H1 (cell line): ENCODE measurements at regions not wholly inside any gene's neighbourhood (a gene's known extent, or its start where the extent isn't known, plus 50 kb on each side); places are given as distances from the start of the nearest gene placed in this dataset.
A peak's percentile ranks its signal among the peaks of the same experiment; 100 is the strongest.

Source experiments
- CTCF ChIA-PET: fragments of 300-600 bp; sonication (Branson Sonifier 250); formaldehyde crosslinking; loops from one replicate; lab custom pipeline; 2021; ENCODE audit not compliant: partially characterized antibody; lab: Charles Lee
- POLR2A ChIA-PET: fragments of 300-600 bp; sonication (Branson Sonifier 250); formaldehyde crosslinking; loops from one replicate; lab custom pipeline; 2021; ENCODE audit warnings: inconsistent platforms; ENCODE audit not compliant: partially characterized antibody; lab: Charles Lee
- DNase-seq, 2 experiments: peaks; one replicate each; pipeline versions ENCODE4 v3.0.0 to v3.0.0-alpha.2; 2010 to 2022; ENCODE audit warnings: low spot score in 2 of 2, low read depth in 1 of 2, mixed read lengths in 1 of 2
- FAIRE-seq: peaks from 2 replicates; lab custom pipeline; 2011; peaks lifted over from hg19 to GRCh38; lab: Jason Lieb, UNC
- H2AFZ ChIP-seq: 2 replicates; pipeline ENCODE4 v1.8.1; 2012; ENCODE audit warnings: low read length, inconsistent platforms
- H2AK5ac ChIP-seq: 2 replicates; pipeline ENCODE4 v1.6.1; 2013; ENCODE audit warnings: low read depth, low read length
- H2BK120ac ChIP-seq: replicated peaks from 2 replicates; pipeline ENCODE3; 2013; ENCODE audit warnings: low read depth, low read length, inconsistent platforms
- H2BK12ac ChIP-seq: 2 replicates; pipeline ENCODE4 v1.6.1; 2013; ENCODE audit warnings: low read depth, low read length
- H2BK15ac ChIP-seq: 2 replicates; pipeline ENCODE4 v1.6.1; 2013; ENCODE audit warnings: low read length
- H2BK20ac ChIP-seq: 2 replicates; pipeline ENCODE4 v1.6.1; 2013; ENCODE audit warnings: low read length
- H2BK5ac ChIP-seq: 2 replicates; pipeline ENCODE4 v1.6.1; 2013; ENCODE audit warnings: low read depth, low read length
- H3K14ac ChIP-seq: 2 replicates; pipeline ENCODE4 v1.6.1; 2013; ENCODE audit warnings: inconsistent platforms; ENCODE audit not compliant: insufficient read length
- H3K18ac ChIP-seq: 2 replicates; pipeline ENCODE4 v1.6.1; 2013; ENCODE audit warnings: low read length; ENCODE audit errors: extremely low read depth
- H3K23ac ChIP-seq: 2 replicates; pipeline ENCODE4 v1.6.1; 2013; ENCODE audit warnings: inconsistent platforms; ENCODE audit not compliant: insufficient read length
- H3K23me2 ChIP-seq: 2 replicates; pipeline ENCODE4 v1.6.1; 2013; ENCODE audit warnings: low read depth, low read length
- H3K27ac ChIP-seq: 2 replicates; pipeline ENCODE4 v1.6.1; 2011; ENCODE audit warnings: low read depth, low read length, inconsistent platforms
- H3K27me3 ChIP-seq, 4 experiments: replicated peaks in 1 of 4; 1 replicate in 1 of 4; 2 replicates in 3 of 4; pipeline versions ENCODE4 v1.6.1 to v1.8.1; 2011 to 2013; ENCODE audit warnings: low read length in 3 of 4, mild to moderate bottlenecking in 3 of 4, inconsistent platforms in 2 of 4, mixed read lengths in 2 of 4, moderate library complexity in 1 of 4; ENCODE audit not compliant: control insufficient read depth in 3 of 4, insufficient read depth in 3 of 4; ENCODE audit errors: extremely low read depth in 1 of 4
- H3K36me3 ChIP-seq, 4 experiments: 2 replicates each; pipeline versions ENCODE4 v1.6.1 to v1.8.1; 2011 to 2013; ENCODE audit warnings: mild to moderate bottlenecking in 4 of 4, low read length in 3 of 4, moderate library complexity in 2 of 4, control low read depth in 1 of 4, inconsistent platforms in 1 of 4; ENCODE audit not compliant: insufficient read depth in 4 of 4, control insufficient read depth in 2 of 4
- H3K4ac ChIP-seq: replicated peaks from 2 replicates; pipeline ENCODE3; 2013; ENCODE audit warnings: low read length, low read depth, mixed read lengths, inconsistent platforms; ENCODE audit not compliant: insufficient read length
- H3K4me1 ChIP-seq, 4 experiments: replicated peaks in 1 of 4; 1 replicate in 1 of 4; 2 replicates in 3 of 4; pipeline versions ENCODE4 v1.6.1 to v1.8.1; 2011 to 2013; ENCODE audit warnings: low read length in 3 of 4, inconsistent platforms in 2 of 4, mixed read lengths in 1 of 4; ENCODE audit not compliant: insufficient read depth in 4 of 4, control insufficient read depth in 3 of 4
- H3K4me2 ChIP-seq, 2 experiments: 2 replicates each; pipeline versions ENCODE4 v1.6.1 to v1.8.1; 2011 to 2013; ENCODE audit warnings: low read depth in 2 of 2, low read length in 2 of 2, control low read depth in 1 of 2, inconsistent platforms in 1 of 2, mild to moderate bottlenecking in 1 of 2; ENCODE audit not compliant: insufficient read depth in 1 of 2
- H3K4me3 ChIP-seq, 4 experiments: fragments of 200-600, 300-600 bp in 1 of 4; sonication (generic), shearing (Covaris generic), sonication (Bioruptor Twin) in 1 of 4; 2 replicates each; pipeline versions ENCODE4 v1.5.1 to v1.8.1; 2011 to 2016; ENCODE audit warnings: low read length in 4 of 4, low read depth in 3 of 4, control low read depth in 2 of 4, inconsistent platforms in 2 of 4, mild to moderate bottlenecking in 2 of 4, mixed read lengths in 1 of 4, moderate library complexity in 1 of 4; ENCODE audit not compliant: insufficient read depth in 2 of 4; ENCODE audit errors: extremely low read depth in 1 of 4
- H3K56ac ChIP-seq: replicated peaks from 2 replicates; pipeline ENCODE3; 2013; ENCODE audit warnings: low read depth, mild to moderate bottlenecking, mixed read lengths, low read length, inconsistent platforms; ENCODE audit not compliant: insufficient read length
- H3K79me1 ChIP-seq: 2 replicates; pipeline ENCODE4 v1.6.1; 2013; ENCODE audit warnings: low read depth, low read length, control low read depth
- H3K79me2 ChIP-seq, 2 experiments: 2 replicates each; pipeline versions ENCODE4 v1.6.1 to v1.8.1; 2012 to 2013; ENCODE audit warnings: low read length in 2 of 2, mild to moderate bottlenecking in 2 of 2, inconsistent platforms in 1 of 2; ENCODE audit not compliant: insufficient read depth in 2 of 2, control insufficient read depth in 1 of 2
- H3K9ac ChIP-seq, 4 experiments: replicated peaks in 1 of 4; 1 replicate in 1 of 4; 2 replicates in 3 of 4; pipeline versions ENCODE4 v1.6.1 to v1.8.1; 2011 to 2013; ENCODE audit warnings: low read depth in 3 of 4, low read length in 3 of 4, control low read depth in 2 of 4, mild to moderate bottlenecking in 2 of 4, moderate library complexity in 2 of 4, inconsistent platforms in 1 of 4; ENCODE audit errors: extremely low read depth in 1 of 4
- H3K9me3 ChIP-seq, 2 experiments: 2 replicates each; pipeline versions ENCODE4 v1.6.1 to v1.8.1; 2012 to 2013; ENCODE audit warnings: mild to moderate bottlenecking in 2 of 2, moderate library complexity in 2 of 2, control low read depth in 1 of 2, inconsistent platforms in 1 of 2, low read depth in 1 of 2, low read length in 1 of 2, mixed read lengths in 1 of 2; ENCODE audit not compliant: insufficient read depth in 2 of 2
- H4K20me1 ChIP-seq, 2 experiments: replicated peaks in 1 of 2; 2 replicates each; pipeline versions ENCODE3 to v1.8.1; 2011 to 2013; ENCODE audit warnings: inconsistent platforms in 2 of 2, low read length in 2 of 2, mild to moderate bottlenecking in 1 of 2; ENCODE audit not compliant: insufficient read depth in 2 of 2, control insufficient read depth in 1 of 2
- H4K5ac ChIP-seq: 2 replicates; pipeline ENCODE4 v1.6.1; 2013; ENCODE audit warnings: low read length, low read depth, mixed read lengths, inconsistent platforms; ENCODE audit not compliant: insufficient read length
- H4K8ac ChIP-seq: 2 replicates; pipeline ENCODE4 v1.8.0; 2013; ENCODE audit warnings: mild to moderate bottlenecking, moderate library complexity, low read length, inconsistent platforms; ENCODE audit not compliant: insufficient read depth; ENCODE audit errors: extremely low read depth
- H4K91ac ChIP-seq: replicated peaks from 2 replicates; pipeline ENCODE3; 2013; ENCODE audit warnings: low read length, mixed read lengths, inconsistent platforms; ENCODE audit not compliant: insufficient read length
- BACH1 ChIP-seq: IDR thresholded peaks from 2 replicates; pipeline ENCODE4 v1.6.1; 2012; ENCODE audit warnings: low read length, improper control_type of control experiment
- CHD1 ChIP-seq: IDR thresholded peaks from 2 replicates; pipeline ENCODE4 v1.6.1; 2012; ENCODE audit warnings: low read depth, low read length, improper control_type of control experiment
- MAFK ChIP-seq: IDR thresholded peaks from 2 replicates; pipeline ENCODE4 v1.6.1; 2012; ENCODE audit warnings: low read depth, mild to moderate bottlenecking, improper control_type of control experiment, low read length
- WGBS, 2 experiments: shearing (Covaris generic) in 1 of 2; methylation state at CpG; one replicate each; pipeline versions ENCODE4 v1.1.6 to v1.1.7; 2013 to 2015; ENCODE audit warnings: low lambda C conversion rate in 2 of 2, mixed read lengths in 2 of 2, inconsistent platforms in 1 of 2, low coverage in 1 of 2, missing lambda C conversion rate in 1 of 2; ENCODE audit not compliant: insufficient replicate concordance in 2 of 2, insufficient coverage in 1 of 2, insufficient read length in 1 of 2; ENCODE audit errors: extremely low coverage in 1 of 2, missing lambda C conversion rate in 1 of 2; 5-methylcytosine and 5-hydroxymethylcytosine counted together

GRCh38 chr5:115381911-115382662 lies 85.6 kb upstream of the CCDC112 start:
- Histone ChIP-seq H3K23me2 (no peaks in the 10 kb centered on the region), H3K14ac (no peak overlapping the region), H4K5ac (no peak overlapping the region), H3K23ac (no peak overlapping the region), H3K4me1 (no peaks in the 10 kb centered on the region), H2AK5ac (no peak overlapping the region), H3K9ac (no peak overlapping the region), H2BK120ac (no peak overlapping the region), H2BK20ac (no peak overlapping the region), H2AFZ (no peak overlapping the region), H4K91ac (no peak overlapping the region), H3K36me3 (no peaks in the 10 kb centered on the region), H3K27me3 (no peaks in the 10 kb centered on the region), H3K18ac (no peak overlapping the region), H3K4ac (no peak overlapping the region), H3K4me3 (no peak overlapping the region), H4K20me1 (no peaks in the 10 kb centered on the region), H3K79me1 (no peaks in the 10 kb centered on the region), H3K27ac (no peak overlapping the region), H2BK12ac (no peak overlapping the region), H3K4me2 (no peak overlapping the region), H2BK5ac (no peak overlapping the region), H3K79me2 (no peaks in the 10 kb centered on the region), H3K9me3 (no peaks in the 10 kb centered on the region), H4K8ac (no peak overlapping the region), H2BK15ac (no peak overlapping the region), H3K56ac (no peak overlapping the region)
- TF ChIP-seq MAFK (peak; percentile 98), BACH1 (0 out of 2 replicates have a peak, but pooled peaks have one; percentile 25), CHD1 (no peak)
- no peak for DNase-seq
- ChIA-PET POLR2A (no interaction called here), CTCF (interaction anchor here (0.6 to 4.9 kb wide), 5 partner anchors 9 to 194 kb away, joined by 3 to 14 read pairs (median 3); no protein-coding TSS in a partner anchor)
- 81% methylated on average over 4 of the region's 4 CpGs; no CpG with 5 or more reads in 1 of the 2 experiments for WGBS, 2 experiments
- FAIRE-seq: no peak
